Ramos (cell line): ENCODE measurements at regions not wholly inside any gene's neighbourhood (a gene's known extent, or its start where the extent isn't known, plus 50 kb on each side); places are given as distances from the start of the nearest gene placed in this dataset.

Experiments used
- in situ Hi-C: fragments of 300-500 bp; cut with MboI; formaldehyde crosslinking; loops from one replicate; pipeline ENCODE4 v1.14.3; 2022; ENCODE audit warnings: low sequenced_read_pairs; ENCODE audit not compliant: unreplicated experiment

- in situ Hi-C loops, result no loop called here
Measured at GRCh38 chr10:56605051-56605450, 244.0 kb upstream of the ZWINT start.

- in situ Hi-C loops, result no loop called here
Measured at GRCh38 chr10:56604624-56605023, 243.6 kb upstream of the ZWINT start.

GRCh38 chr10:56599201-56599600 is 238.1 kb upstream of the ZWINT start:
- in situ Hi-C loops, result no loop called here

DNA sequence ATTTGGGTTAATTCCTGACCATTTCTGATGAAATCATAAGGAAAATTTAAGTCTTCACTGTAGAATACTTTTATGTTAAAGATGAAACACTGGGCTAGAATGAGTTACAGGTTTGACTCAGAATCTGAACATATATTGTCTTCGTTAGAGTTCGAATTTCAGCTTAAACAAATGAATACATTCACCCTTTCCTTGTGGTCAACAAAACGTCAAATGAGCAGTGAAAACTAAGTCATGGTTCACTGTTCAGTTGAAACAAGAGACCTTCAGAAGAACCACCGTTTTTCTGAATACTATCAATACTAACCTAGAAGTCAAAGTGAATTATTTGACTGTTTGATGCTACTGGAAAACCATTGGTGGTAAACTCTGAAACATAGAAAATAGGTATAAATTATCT is 235.2 kb upstream of the ZWINT start:
- in situ Hi-C loops, result no loop called here

- in situ Hi-C loops, result no loop called here
Measured at GRCh38 chr10:56593120-56593519, 232.1 kb upstream of the ZWINT start.

GRCh38 chr10:56586461-56586891 is 225.4 kb upstream of the ZWINT start:
- in situ Hi-C loops, result no loop called here

GRCh38 chr10:56585447-56586171 is 224.6 kb upstream of the ZWINT start:
- in situ Hi-C loops, result no loop called here

DNA sequence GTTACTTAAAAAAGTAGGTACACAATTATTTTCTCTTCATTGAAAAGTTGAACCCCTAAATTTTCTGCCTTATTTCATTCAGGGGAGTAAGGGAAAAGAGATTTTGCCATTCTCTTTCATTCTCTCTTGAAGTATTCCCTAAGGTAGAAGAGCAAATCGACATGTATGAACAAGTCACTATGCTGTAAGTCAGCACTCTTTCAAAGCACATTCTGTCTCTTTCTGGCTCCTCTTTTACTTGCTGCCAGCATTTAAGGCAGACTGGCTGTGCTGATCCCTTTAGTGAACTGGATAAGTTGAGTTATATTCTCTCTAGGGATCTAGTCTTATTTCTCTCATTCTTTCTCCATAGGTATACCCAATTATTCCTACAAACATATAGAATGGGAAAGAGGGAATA is 222.3 kb upstream of the ZWINT start:
- in situ Hi-C loops, result no loop called here

GRCh38 chr10:56567580-56567979 is 206.5 kb upstream of the ZWINT start:
- in situ Hi-C loops, result no loop called here

DNA sequence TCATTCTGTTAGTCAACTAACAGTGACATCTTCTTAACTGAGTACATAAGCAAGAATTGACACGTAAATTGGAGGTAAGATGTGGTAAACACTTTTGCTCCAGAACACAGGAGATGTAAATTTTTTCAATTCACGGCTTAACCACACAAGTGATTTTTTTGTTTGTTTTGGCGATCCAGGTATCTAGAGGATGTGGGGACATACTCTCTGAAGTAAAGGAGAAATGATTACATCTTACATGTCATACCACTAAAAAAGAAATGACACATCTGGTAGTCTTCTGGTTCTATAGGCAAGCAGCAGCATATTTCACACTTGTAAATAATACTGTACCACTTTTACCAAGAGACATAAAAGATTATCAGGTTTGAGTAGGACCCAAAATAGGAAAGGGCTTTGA is 200.3 kb upstream of the ZWINT start:
- in situ Hi-C loops, result no loop called here

GRCh38 chr10:56551037-56551436 is 190.0 kb upstream of the ZWINT start:
- in situ Hi-C loops, result no loop called here

DNA sequence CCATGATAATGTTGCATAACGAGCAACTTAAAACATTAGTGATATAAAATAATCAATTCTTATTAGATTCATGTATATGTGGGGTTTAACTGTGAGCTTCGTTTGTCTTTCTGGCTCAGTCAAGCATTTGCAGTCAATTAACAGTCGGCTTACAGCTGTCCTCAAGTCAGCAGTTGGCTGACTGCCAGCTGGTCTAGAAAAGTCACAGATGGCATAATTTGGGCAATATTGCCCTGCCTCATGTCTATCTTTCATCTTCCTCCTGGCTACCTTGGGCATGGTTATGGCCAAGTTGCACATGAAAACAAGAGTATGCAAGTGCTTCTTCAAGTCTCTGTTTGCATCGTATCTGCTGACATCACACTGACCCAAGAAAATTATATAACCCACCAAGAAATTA is 186.1 kb upstream of the ZWINT start:
- in situ Hi-C loops, result no loop called here

- in situ Hi-C loops, result no loop called here
Measured at GRCh38 chr10:56537984-56538383, 176.9 kb upstream of the ZWINT start.

DNA sequence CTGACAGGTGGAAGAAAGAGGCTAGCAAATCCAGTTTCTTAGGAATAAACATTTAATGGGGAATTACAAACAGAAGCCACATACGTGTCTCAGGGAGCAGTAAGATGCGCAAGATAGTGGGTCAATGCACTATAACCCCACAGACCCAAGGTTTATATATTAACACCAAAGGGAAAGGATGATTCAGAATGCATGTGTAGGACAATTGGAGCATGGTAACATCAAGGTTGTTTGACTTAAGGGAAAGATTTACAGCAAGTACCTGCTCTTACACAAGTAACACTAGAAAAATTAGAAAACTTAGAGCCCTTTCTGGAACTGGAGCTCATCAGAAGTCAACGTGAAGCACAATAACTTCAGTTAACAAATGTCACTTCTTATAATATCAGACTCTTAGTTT is 161.1 kb upstream of the ZWINT start:
- in situ Hi-C loops, result no loop called here

GRCh38 chr10:56508562-56508961 is 147.5 kb upstream of the ZWINT start:
- in situ Hi-C loops, result no loop called here

GRCh38 chr10:56507033-56507432 is 146.0 kb upstream of the ZWINT start:
- in situ Hi-C loops, result no loop called here

- in situ Hi-C loops, result no loop called here
Measured at GRCh38 chr10:56505555-56505954, 144.5 kb upstream of the ZWINT start.

GRCh38 chr10:56496186-56496486 is 135.1 kb upstream of the ZWINT start:
- in situ Hi-C loops, result no loop called here

GRCh38 chr10:56487746-56488145 is 126.7 kb upstream of the ZWINT start:
- in situ Hi-C loops, result no loop called here

DNA sequence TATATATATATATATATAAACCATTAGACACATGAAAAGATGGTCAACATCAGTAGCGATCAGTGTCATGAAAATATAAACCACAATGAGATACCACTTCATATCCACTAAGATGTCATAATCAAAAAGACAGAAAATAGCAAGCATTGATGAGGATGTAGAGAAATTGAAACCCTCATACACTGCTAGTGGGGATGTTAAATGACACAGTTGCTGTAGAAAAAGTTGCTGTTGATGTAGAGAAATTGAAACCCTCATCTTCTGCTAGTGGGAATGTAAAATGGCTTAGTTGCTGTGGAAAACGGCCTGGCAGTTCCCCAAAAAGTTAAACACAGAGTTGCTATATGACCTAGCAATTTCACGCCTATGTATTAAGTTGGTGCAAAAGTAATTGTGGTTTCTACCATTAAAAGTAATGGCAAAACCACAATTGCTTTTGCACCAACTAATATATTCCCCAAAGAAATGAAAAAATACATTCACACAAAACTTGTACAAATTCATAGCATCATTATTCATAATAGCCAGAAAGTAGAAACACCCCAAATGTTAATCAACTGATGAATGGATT is 120.5 kb upstream of the ZWINT start:
- in situ Hi-C loops, result no loop called here

- in situ Hi-C loops, result no loop called here
Measured at GRCh38 chr10:56472978-56473377, 111.9 kb upstream of the ZWINT start.

DNA sequence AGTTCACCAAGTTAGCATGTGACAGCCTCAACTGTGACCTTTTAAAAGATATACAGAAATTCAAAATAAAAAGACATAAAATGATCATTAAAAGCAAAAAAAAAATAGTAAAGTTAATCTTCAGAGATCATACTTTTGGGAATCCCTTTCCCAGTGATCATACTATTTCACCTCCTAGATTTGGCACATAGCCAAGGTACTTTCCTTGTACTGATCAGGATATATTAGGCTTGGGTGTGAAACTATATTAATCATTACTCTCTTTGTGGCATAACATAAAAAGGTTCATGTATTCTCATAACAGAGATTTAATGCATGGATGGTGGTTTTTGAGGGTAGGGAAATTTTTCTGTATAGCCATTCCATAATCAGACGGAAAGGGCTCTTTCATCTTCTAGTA is 109.6 kb upstream of the ZWINT start:
- in situ Hi-C loops, result no loop called here
